ENCODE measurements at regions not wholly inside any gene's neighbourhood (a gene's known extent, or its start where the extent isn't known, plus 50 kb on each side); places are given as distances from the start of the nearest gene placed in this dataset.
A peak's percentile ranks its signal among the peaks of the same experiment; 100 is the strongest.

DNA sequence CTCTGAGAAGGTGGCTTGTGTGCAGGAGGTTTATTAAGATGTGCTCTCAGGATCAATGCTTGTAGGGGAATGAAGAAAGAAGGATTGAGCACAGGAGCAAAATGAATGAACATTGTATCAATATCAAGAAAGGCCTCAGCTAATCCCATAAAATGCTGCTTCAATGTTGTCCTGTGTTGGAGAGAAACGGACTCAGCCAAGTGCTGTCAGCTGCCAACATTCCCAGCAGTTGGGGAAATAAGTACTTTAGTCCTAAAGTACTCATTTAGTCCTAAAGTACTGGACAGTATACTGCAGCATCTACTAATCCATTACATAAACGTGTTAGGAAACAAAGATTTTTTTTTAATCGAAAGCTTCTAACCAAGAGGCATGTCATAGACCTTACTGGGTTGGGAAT lies 255.9 kb downstream of the SEC23A start:
- Mint-ChIP-seq H3K9me3 (no peaks in the 10 kb centered on the region), H3K27me3 (peaks cover 1% of the 10 kb centered on the region), H3K4me1 (no peaks in the 10 kb centered on the region), H3K4me3 (no peak overlapping the region), H3K36me3 (ENCODE audit: low read depth) (no peaks in the 10 kb centered on the region), H3K27ac (no peak overlapping the region)
- DNase-seq, result no peak
- no peak for ATAC-seq

DNA sequence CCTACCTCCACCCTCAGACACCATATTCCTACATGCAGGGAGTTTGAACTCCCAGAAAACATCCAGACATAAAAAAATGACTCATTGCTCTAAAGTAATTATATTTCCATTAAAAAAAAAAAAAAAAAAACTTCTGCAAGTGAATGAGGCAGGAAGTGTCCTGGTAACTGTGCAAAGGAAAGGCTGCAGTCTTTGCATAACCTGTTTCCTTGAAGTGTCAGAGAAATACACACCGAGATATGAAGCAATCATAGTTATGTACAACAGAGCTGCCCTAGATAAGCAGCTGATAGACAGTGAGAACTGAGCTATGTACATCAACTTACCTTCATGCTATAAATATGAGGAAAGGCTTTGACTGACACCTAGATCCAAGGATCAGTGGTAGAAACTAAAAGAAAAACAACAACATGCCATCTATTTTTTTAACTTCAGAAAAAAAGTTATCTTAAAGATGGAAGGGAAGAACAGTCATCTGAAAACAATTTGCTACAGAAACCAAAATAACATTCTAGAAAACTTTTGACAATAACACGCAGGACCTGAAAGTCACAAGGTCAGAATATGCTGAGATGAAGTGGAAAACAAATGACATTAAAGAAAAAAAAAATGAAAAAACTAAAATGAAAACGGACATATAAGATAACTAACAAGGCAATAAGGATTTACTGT lies 263.2 kb downstream of the SEC23A start:
- H3K4me3 Mint-ChIP-seq, result no peak overlapping the region
- no peak for ATAC-seq
- H3K27ac Mint-ChIP-seq, result no peak overlapping the region
- no peaks in the 10 kb centered on the region for H3K36me3 Mint-ChIP-seq (ENCODE audit: low read depth)
- peaks cover 1% of the 10 kb centered on the region for H3K27me3 Mint-ChIP-seq
- H3K9me3 Mint-ChIP-seq, result no peaks in the 10 kb centered on the region
- DNase-seq, result no peak
- H3K4me1 Mint-ChIP-seq, result no peaks in the 10 kb centered on the region

DNA sequence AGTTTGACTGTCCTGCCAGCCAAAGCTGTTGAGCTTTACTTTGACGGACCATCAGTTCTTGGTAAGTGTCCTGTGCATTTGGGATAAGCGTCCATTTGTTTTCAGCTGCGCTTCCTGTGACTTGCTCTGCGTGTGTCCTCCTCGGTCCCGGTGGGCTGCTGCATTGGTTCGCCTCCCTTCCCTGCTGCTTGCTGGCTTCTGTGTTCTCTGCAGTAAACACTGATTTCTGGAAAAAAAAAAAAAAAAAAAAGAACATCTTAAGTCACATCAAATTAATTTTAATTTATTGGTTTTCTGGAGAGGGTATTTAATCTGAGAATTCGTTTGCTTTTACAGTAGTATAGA lies 264.1 kb downstream of the SEC23A start:
- Mint-ChIP-seq H3K4me3 (no peak overlapping the region), H3K27me3 (peaks cover 1% of the 10 kb centered on the region), H3K9me3 (no peaks in the 10 kb centered on the region), H3K4me1 (no peaks in the 10 kb centered on the region), H3K36me3 (ENCODE audit: low read depth) (no peaks in the 10 kb centered on the region), H3K27ac (no peak overlapping the region)
- DNase-seq (no peak), ATAC-seq (no peak)

DNA sequence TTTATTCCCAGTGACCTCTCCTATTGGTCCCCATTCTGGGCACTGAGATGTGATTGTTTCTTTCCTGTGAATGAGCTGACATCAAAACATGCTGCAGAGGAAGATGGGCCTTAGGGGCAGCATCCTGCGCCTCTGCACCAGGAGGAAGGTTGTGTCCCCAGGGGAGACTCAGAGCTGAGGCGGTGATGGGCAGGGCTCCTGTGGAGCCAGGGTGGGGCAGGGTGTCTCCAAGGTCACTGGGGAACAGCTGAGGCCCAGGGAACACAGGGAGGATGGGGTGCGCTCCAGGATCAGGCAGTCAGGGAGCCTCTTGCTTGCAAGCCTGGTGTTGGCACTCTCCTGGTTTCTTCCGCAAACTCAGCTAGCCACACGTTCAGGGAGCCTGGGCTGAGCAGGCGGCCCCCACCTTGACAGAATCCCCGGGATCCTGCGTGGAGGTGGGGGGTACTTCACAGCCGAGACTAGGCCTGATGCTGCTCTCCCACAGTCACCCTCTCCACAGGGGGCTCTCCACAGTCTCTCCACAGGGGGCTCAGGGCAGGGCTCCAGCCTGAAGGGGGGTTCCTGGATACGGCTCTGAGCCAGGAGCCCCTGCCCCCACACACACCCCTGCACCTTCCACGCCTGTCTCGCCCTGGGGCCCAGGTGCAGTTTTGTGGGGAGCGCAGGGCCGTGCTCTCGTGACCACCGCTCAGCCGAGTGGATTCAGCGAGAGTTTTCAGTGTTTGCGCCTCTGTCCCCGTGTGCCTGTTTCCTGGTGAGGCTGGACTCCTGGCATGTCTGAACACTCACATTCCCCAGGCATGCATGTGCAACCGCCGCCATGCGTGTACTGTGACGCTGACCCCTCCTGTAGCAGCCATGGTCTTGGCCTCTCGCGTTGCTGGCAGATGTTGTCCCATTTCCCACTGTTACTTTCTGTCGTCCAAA lies 264.7 kb downstream of the SEC23A start:
- Mint-ChIP-seq H3K27me3 (peaks cover 1% of the 10 kb centered on the region), H3K36me3 (ENCODE audit: low read depth) (no peaks in the 10 kb centered on the region), H3K9me3 (no peaks in the 10 kb centered on the region), H3K4me3 (no peak overlapping the region), H3K4me1 (no peaks in the 10 kb centered on the region), H3K27ac (no peak overlapping the region)
- DNase-seq (no peak), ATAC-seq (no peak)

DNA sequence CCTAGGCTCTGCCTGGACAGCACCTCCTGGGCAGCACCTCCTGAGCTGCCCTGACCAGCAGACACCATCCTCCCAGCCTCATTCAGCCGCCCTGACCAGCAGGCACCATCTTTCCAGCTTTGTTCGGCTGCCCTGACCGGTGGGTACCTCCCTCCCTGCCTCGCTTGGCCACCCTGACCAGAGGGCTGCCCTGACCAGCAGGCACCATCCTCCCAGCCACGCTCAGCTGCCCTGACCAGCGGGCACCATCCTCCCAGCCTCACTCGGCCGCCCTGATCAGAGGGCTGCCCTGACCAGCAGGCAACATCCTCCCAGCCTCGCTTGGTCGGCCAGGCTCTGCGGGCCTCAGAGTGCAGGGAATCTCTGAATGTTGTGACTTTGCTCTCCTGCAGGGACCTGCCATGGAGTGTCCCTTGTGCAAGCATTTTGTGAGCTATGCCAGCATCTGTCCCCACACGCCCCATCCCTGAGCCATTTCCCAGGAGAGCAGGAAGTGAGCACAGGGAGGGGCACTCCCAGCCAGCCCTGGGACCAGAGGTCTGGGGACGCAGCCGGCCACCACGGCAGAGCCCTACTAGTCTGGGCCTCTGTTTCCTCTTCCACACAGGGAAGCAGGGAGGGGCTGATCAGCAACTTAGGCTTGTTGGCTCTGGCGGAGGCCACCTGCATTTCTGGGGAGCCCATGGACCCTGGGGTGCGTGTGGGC lies 265.5 kb downstream of the SEC23A start:
- Mint-ChIP-seq H3K9me3 (no peaks in the 10 kb centered on the region), H3K36me3 (ENCODE audit: low read depth) (no peaks in the 10 kb centered on the region), H3K27me3 (peaks cover 1% of the 10 kb centered on the region), H3K4me1 (no peaks in the 10 kb centered on the region), H3K27ac (no peak overlapping the region), H3K4me3 (no peak overlapping the region)
- ATAC-seq (peak; percentile 12), DNase-seq (no peak)

DNA sequence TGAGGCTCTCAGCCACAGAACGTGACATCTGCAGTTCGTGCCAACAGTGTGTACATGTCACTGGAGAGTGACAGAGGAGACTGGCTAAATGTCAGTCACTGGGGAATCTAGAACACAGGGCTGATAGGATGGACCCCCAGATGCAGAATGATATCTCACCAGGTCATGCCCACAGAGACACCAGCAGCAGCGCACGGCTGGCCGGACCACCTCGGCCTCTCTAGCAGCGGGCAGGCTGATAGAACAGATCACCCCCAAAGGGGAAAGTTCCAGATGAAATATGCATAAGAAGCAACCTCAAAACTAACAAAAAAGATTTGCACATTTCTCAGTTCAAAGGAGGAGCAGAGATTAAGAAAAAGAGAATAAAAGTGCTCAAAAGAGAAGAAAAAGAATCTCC lies 266.5 kb downstream of the SEC23A start:
- no peak overlapping the region for H3K4me3 Mint-ChIP-seq
- H3K4me1 Mint-ChIP-seq, result no peaks in the 10 kb centered on the region
- H3K9me3 Mint-ChIP-seq, result no peaks in the 10 kb centered on the region
- ATAC-seq (no peak), DNase-seq (no peak)
- no peaks in the 10 kb centered on the region for H3K36me3 Mint-ChIP-seq (ENCODE audit: low read depth)
- H3K27ac Mint-ChIP-seq, result no peak overlapping the region
- H3K27me3 Mint-ChIP-seq, result no peaks in the 10 kb centered on the region

DNA sequence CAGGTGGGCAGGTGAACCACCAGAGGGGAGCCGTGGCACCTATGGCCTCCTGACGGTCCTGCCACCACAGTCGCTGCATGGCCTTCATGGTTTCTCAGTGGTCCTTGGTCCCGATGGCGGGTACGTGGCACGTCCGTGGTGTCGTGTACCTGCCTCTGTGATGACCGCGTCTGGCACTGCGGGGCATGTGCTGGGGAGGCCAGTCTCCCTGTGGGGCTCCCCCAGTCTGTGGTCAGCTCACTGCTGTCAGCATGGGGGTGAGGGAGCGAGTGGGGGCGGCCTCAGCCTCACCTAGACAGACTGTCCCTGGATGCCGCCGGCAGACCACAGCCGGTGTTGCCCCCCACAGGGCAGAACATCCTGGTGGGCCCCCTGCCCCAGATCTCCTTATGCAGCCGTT lies 267.2 kb downstream of the SEC23A start:
- Mint-ChIP-seq H3K9me3 (no peaks in the 10 kb centered on the region), H3K36me3 (ENCODE audit: low read depth) (no peaks in the 10 kb centered on the region), H3K4me1 (no peaks in the 10 kb centered on the region), H3K27ac (no peak overlapping the region), H3K27me3 (no peaks in the 10 kb centered on the region), H3K4me3 (no peak overlapping the region)
- DNase-seq (no peak), ATAC-seq (no peak)

DNA sequence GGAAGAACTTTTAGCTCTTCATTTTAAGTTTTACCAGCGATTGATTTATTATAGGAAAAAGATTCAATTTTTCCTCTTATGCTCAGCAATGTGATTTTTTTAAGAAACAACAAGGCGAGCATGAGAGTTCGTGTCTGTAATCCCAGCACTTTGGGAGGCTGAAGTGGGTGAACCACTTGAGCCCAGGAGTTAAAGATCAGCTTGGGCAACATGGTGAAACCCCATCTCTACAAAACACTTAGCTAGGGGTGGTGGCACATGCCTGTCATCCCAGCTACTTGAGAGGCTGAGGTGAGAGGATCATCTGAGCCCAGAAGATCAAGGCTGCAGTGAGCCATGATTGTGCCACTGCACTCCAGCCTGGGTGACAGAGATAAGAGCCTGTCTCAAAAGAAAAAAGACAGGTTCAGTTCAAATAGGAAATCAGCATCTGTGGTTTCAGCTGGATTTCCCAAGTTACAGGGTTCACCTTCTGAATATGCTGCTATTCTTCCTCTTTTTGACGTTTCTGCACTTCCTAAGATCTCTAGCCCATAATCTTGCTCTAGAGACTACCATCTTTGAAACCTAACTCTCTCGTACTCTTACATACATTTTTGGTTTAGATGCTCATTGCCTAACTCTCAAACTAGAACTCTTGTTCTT lies 274.7 kb downstream of the SEC23A start:
- H3K9me3 Mint-ChIP-seq, result no peaks in the 10 kb centered on the region
- ATAC-seq (no peak), DNase-seq (no peak)
- no peaks in the 10 kb centered on the region for H3K36me3 Mint-ChIP-seq (ENCODE audit: low read depth)
- peaks cover 2% of the 10 kb centered on the region for H3K27me3 Mint-ChIP-seq
- H3K27ac Mint-ChIP-seq, result no peak overlapping the region
- H3K4me3 Mint-ChIP-seq, result no peak overlapping the region
- no peaks in the 10 kb centered on the region for H3K4me1 Mint-ChIP-seq

DNA sequence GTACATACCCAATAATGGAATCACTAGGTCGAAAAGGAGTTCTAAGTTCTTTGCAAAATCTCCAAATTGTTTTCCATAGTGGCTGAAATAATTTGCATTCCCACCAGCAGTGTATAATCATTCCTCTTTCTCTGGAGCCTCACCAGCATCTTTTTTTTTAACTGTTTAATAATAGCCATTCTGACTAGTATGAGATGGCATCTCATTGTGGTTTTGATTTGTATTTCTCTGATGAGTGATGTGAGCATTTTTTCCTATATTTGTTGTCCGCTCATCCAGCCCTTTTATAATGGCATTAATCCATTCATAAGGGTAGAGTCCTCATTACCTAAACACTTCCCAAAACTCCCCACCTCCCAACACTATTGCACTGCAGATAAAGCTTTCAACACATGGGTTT lies 278.3 kb downstream of the SEC23A start:
- ATAC-seq (no peak), DNase-seq (no peak)
- Mint-ChIP-seq H3K27me3 (peaks cover 2% of the 10 kb centered on the region), H3K4me1 (no peaks in the 10 kb centered on the region), H3K4me3 (no peak overlapping the region), H3K36me3 (ENCODE audit: low read depth) (no peaks in the 10 kb centered on the region), H3K27ac (no peak overlapping the region), H3K9me3 (peaks cover 5% of the 10 kb centered on the region)

DNA sequence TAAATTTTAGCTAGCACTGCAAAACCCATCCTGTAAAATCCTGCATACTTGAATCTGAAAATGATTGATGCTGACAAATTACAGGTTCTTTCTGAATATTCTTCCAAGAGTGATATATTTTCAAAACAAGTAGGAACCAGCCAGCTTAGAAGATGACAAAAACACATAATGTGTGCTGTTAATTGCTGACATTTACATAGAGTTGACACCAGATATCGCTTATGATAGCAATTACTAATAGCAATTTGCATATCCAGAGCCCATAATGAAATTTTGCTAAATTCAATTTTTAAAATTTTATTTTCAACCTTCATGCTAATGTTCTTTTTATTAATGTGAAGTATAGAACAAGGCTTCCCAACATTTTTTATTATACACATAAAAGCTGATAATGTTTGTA lies 284.5 kb downstream of the SEC23A start:
- Mint-ChIP-seq H3K36me3 (ENCODE audit: low read depth) (no peaks in the 10 kb centered on the region), H3K4me3 (no peak overlapping the region), H3K27me3 (no peaks in the 10 kb centered on the region), H3K4me1 (no peaks in the 10 kb centered on the region), H3K27ac (no peak overlapping the region), H3K9me3 (peaks cover 5% of the 10 kb centered on the region)
- DNase-seq, result no peak
- no peak for ATAC-seq

DNA sequence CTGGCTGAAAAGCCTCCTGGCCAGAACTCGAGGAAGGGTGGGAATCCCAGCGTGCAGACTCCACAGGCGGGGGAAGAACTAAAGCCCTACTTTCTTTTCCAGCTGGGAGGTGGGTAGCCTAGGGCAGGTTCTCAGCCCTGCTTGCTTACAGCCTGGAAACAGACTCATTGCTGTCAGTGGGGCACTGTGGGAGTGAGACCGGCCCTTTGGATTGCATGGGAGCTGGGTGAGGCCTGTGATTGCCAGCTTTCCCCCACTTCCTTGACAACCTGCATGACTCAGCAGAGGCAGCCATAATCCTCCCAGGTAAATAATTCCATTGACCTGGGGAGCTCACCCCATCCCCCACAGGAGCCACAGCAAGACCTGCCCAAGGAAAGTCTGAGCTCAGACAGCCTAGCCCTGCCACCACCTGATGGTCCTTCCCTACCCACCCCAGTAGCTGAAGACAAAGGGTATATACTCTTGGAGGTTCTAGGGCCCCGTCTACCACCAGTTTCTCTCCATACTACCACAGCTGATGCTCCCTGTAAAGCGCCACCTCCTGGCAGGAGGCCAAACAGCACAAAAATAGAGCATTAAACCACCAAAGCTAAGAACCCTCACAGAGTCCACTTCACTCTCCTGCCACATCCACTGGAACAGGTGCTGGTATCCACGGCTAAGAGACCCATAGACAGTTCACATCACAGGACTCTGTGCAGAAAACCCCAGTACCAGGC lies 294.1 kb downstream of the SEC23A start:
- no peak for ATAC-seq
- H3K9me3 Mint-ChIP-seq, result peaks cover 20% of the 10 kb centered on the region
- DNase-seq, result no peak
- no peaks in the 10 kb centered on the region for H3K27me3 Mint-ChIP-seq
- no peaks in the 10 kb centered on the region for H3K4me1 Mint-ChIP-seq
- H3K36me3 Mint-ChIP-seq (ENCODE audit: low read depth), result no peaks in the 10 kb centered on the region
- H3K27ac Mint-ChIP-seq, result no peak overlapping the region
- H3K4me3 Mint-ChIP-seq, result no peak overlapping the region

DNA sequence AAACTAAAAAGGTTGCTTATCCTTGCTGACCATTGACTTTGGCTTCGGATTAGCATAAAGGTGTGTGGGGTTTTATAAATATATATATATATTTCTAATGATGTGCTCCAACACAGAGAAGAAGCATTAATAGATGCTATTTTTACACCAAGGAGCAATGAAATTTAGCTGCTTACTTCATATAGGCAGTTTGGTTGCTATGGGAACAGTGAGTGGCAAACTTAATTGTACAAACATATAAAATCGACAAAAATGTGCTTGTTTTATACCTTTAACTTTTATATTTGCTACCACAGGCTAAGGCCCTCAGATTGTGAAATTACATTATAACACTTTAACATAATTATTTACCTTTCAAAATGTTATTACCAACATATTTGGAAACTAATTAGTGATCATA lies 303.4 kb downstream of the SEC23A start:
- no peak for DNase-seq
- Mint-ChIP-seq H3K27me3 (no peaks in the 10 kb centered on the region), H3K36me3 (ENCODE audit: low read depth) (no peaks in the 10 kb centered on the region), H3K9me3 (peaks cover 12% of the 10 kb centered on the region), H3K4me3 (no peak overlapping the region), H3K27ac (no peak overlapping the region), H3K4me1 (no peaks in the 10 kb centered on the region)
- ATAC-seq, result no peak

DNA sequence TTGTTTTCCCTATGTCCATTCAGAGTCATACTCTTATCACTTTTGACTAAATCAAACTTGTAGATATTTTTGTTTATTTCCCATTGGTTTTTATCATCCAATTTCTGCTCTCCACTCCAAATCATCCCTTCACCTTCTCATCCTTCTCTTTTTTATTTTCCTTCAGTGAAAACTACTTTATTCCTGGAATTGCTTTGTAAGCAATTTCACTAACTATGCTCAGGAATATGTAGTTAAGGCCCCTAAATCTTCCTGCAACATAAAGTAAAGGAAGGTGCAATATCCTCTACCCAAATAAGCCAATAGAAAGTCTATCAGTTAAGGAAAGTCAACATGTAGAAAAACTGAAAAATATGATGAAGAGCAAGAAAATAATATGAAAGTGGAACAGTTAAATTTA lies 308.4 kb downstream of the SEC23A start:
- H3K9me3 Mint-ChIP-seq, result no peaks in the 10 kb centered on the region
- DNase-seq (no peak), ATAC-seq (no peak)
- H3K27me3 Mint-ChIP-seq, result no peaks in the 10 kb centered on the region
- no peaks in the 10 kb centered on the region for H3K36me3 Mint-ChIP-seq (ENCODE audit: low read depth)
- no peak overlapping the region for H3K27ac Mint-ChIP-seq
- no peak overlapping the region for H3K4me3 Mint-ChIP-seq
- H3K4me1 Mint-ChIP-seq, result no peaks in the 10 kb centered on the region

DNA sequence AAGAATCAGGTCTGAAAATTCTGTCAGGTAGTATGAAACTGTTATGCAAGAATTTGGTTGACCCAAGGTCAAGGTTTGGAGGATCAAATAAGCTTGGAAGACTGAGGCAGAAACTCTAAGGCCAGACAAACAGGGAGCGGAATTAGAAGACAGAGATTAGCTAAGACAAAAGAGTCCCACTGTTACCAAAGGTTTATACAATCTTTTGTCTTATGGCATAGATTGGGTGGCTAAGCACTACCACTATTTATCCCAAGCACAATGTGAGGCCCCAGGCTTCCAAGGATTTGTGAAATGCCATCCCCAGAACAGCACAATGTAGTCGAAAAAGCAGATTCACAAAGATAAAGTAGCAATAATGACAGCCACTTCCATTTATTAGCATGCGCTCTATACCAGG lies 311.2 kb downstream of the SEC23A start:
- no peaks in the 10 kb centered on the region for H3K36me3 Mint-ChIP-seq (ENCODE audit: low read depth)
- no peaks in the 10 kb centered on the region for H3K4me1 Mint-ChIP-seq
- no peak overlapping the region for H3K4me3 Mint-ChIP-seq
- no peak overlapping the region for H3K27ac Mint-ChIP-seq
- no peaks in the 10 kb centered on the region for H3K9me3 Mint-ChIP-seq
- ATAC-seq (no peak), DNase-seq (no peak)
- no peaks in the 10 kb centered on the region for H3K27me3 Mint-ChIP-seq
